Neural cell (in vitro differentiated cells): ENCODE measurements at regions not wholly inside any gene's neighbourhood (a gene's known extent, or its start where the extent isn't known, plus 50 kb on each side); places are given as distances from the start of the nearest gene placed in this dataset.

Source experiments
- CTCF ChIP-seq: fragments of 450-650 bp; IDR thresholded peaks from 2 replicates; pipeline ENCODE4 v1.5.1; 2014; ENCODE audit warnings: antibody characterized with exemption, mild to moderate bottlenecking, moderate library complexity; ENCODE audit not compliant: poor library complexity, severe bottlenecking
- EZH2 ChIP-seq: fragments of 200-600, 300-800 bp; shearing (Covaris generic), sonication (generic); IDR thresholded peaks from 2 replicates; pipeline ENCODE4 v1.6.1; 2014; ENCODE audit warnings: antibody characterized with exemption, low read length, borderline replicate concordance, mild to moderate bottlenecking; ENCODE audit not compliant: insufficient read depth, poor library complexity, severe bottlenecking
- MXI1 ChIP-seq: fragments of 450-650 bp; conservative IDR thresholded peaks from 2 replicates; pipeline ENCODE4 v1.6.1; 2014; ENCODE audit warnings: antibody characterized with exemption, mild to moderate bottlenecking; ENCODE audit not compliant: poor library complexity, severe bottlenecking
- POLR2AphosphoS5 ChIP-seq: IDR thresholded peaks from 2 replicates; pipeline ENCODE4 v1.6.1; 2012
- RAD21 ChIP-seq: fragments of 450-650 bp; conservative IDR thresholded peaks from 2 replicates; pipeline ENCODE4 v1.6.1; 2014; ENCODE audit warnings: antibody characterized with exemption, mild to moderate bottlenecking, moderate library complexity
- SMC3 ChIP-seq: fragments of 450-650 bp; conservative IDR thresholded peaks from 2 replicates; pipeline ENCODE4 v1.6.1; 2014; ENCODE audit warnings: antibody characterized with exemption, mild to moderate bottlenecking, moderate library complexity; ENCODE audit not compliant: poor library complexity
- TAF1 ChIP-seq: IDR thresholded peaks from 2 replicates; pipeline ENCODE4 v1.6.1; 2012; ENCODE audit warnings: low read depth

GRCh38 chr2:64721320-64721623 lies 67.6 kb upstream of the SERTAD2 start:
- TF ChIP-seq CTCF: no peak
- TF ChIP-seq MXI1: no peak
- TF ChIP-seq EZH2: no peak
- no peak for TF ChIP-seq RAD21
- TF ChIP-seq SMC3: no peak
- TF ChIP-seq TAF1: no peak
- no peak for TF ChIP-seq POLR2AphosphoS5
